HL-60/S4 (cell line): ENCODE measurements at regions not wholly inside any gene's neighbourhood (a gene's known extent, or its start where the extent isn't known, plus 50 kb on each side); places are given as distances from the start of the nearest gene placed in this dataset.
"Not testable (repeated sequence)": the region's sequence is repeated elsewhere in the genome, so short reads cannot be mapped to it uniquely, and the experiment has no call there.

Source experiments
- in situ Hi-C: fragments of 300-500 bp; cut with MboI; formaldehyde crosslinking; loops from 2 replicates; pipeline ENCODE4 v1.14.3; 2022; ENCODE audit warnings: low sequenced_read_pairs

- in situ Hi-C loops: no loop called here
Observed at GRCh38 chr4:149870008-149870407, 54.4 kb upstream of the IQCM start.

- in situ Hi-C loops: no loop called here
Observed at GRCh38 chr4:149881744-149882143, 66.1 kb upstream of the IQCM start.

GRCh38 chr4:149882251-149882650 lies 66.6 kb upstream of the IQCM start:
- in situ Hi-C loops: no loop called here

- in situ Hi-C loops: no loop called here
Observed at GRCh38 chr4:149884046-149884445, 68.4 kb upstream of the IQCM start.

GRCh38 chr4:149884529-149885181 lies 69.0 kb upstream of the IQCM start:
- in situ Hi-C loops: no loop called here

GRCh38 chr4:149885896-149886295 lies 70.3 kb upstream of the IQCM start:
- in situ Hi-C loops: no loop called here

GRCh38 chr4:149886786-149887490 lies 71.3 kb upstream of the IQCM start:
- in situ Hi-C loops: no loop called here

GRCh38 chr4:149889991-149890390 lies 74.3 kb upstream of the IQCM start:
- in situ Hi-C loops: no loop called here

- in situ Hi-C loops: no loop called here
Observed at GRCh38 chr4:149890531-149890930, 74.9 kb upstream of the IQCM start.

- in situ Hi-C loops: no loop called here
Observed at GRCh38 chr4:149891426-149891825, 75.8 kb upstream of the IQCM start.

- in situ Hi-C loops: no loop called here
Observed at GRCh38 chr4:149896432-149896831, 80.8 kb upstream of the IQCM start.

- in situ Hi-C loops: no loop called here
Observed at GRCh38 chr4:149897783-149898182, 82.1 kb upstream of the IQCM start.

GRCh38 chr4:149901128-149901527 lies 85.5 kb upstream of the IQCM start:
- in situ Hi-C loops: no loop called here

- in situ Hi-C loops: no loop called here
Observed at GRCh38 chr4:149902242-149902641, 86.6 kb upstream of the IQCM start.

GRCh38 chr4:149910177-149910576 lies 94.5 kb upstream of the IQCM start:
- in situ Hi-C loops: no loop called here

- in situ Hi-C loops: no loop called here
Observed at GRCh38 chr4:149910604-149911350, 95.1 kb upstream of the IQCM start.

GRCh38 chr4:149911354-149911753 lies 95.7 kb upstream of the IQCM start:
- in situ Hi-C loops: no loop called here

GRCh38 chr4:149912000-149912399 lies 96.4 kb upstream of the IQCM start:
- in situ Hi-C loops: no loop called here

- in situ Hi-C loops: no loop called here
Observed at GRCh38 chr4:149914119-149915115, 98.8 kb upstream of the IQCM start.

- in situ Hi-C loops: not testable (repeated sequence)
Observed at GRCh38 chr4:149915735-149916134, 100.1 kb upstream of the IQCM start.

GRCh38 chr4:149923736-149924135 lies 108.1 kb upstream of the IQCM start:
- in situ Hi-C loops: no loop called here
